H1 (cell line): ENCODE measurements at regions not wholly inside any gene's neighbourhood (a gene's known extent, or its start where the extent isn't known, plus 50 kb on each side); places are given as distances from the start of the nearest gene placed in this dataset.

ENCODE experiments used
- BACH1 ChIP-seq: IDR thresholded peaks from 2 replicates; pipeline ENCODE4 v1.6.1; 2012; ENCODE audit warnings: low read length, improper control_type of control experiment

DNA sequence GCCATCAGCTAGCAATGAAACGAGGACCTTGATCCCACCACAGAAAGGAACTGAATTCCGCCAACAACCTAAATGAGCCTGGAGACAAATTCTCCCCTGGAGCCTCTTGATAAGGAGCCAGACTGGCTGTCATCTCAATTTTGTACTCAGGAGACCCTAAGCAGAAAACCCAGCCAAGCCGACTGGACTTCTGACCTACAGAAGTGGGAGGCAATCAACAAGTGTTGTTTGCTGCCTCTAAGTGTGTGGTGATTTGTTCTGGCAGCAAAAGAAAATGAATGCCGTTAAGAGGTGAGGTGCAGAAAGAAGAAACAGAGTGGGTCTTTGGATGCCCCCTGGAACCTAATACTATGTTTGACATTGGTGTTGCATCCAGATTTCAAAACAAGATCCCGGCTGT is 72.7 kb upstream of the SPATA31E1 start (continued):
- TF ChIP-seq BACH1, result no peak
